Lung (tissue), 11 donors: ENCODE measurements at regions not wholly inside any gene's neighbourhood (a gene's known extent, or its start where the extent isn't known, plus 50 kb on each side); places are given as distances from the start of the nearest gene placed in this dataset.

Experiments used
- ATAC-seq: fragments of 200-7000 bp; cut with Tn5 transposase; one replicate; pipeline ENCODE4 v1.9.1; 2020; ENCODE audit warnings: moderate number of reproducible peaks; ENCODE audit not compliant: insufficient read depth, low FRiP score
- DNase-seq, 3 donors: peaks; one replicate each; pipeline ENCODE4 v3.0.0-alpha.2; 2013 to 2017
- H3K27ac ChIP-seq, 2 donors: one replicate each; pipeline ENCODE4 v1.5.1; 2013; ENCODE audit warnings: mild to moderate bottlenecking in 2 of 2, moderate library complexity in 2 of 2, control low read depth in 1 of 2, inconsistent platforms in 1 of 2, low read depth in 1 of 2, low read length in 1 of 2
- H3K27me3 ChIP-seq, 3 donors: one replicate each; pipeline ENCODE4 v1.5.1; 2013; ENCODE audit warnings: low read length in 2 of 3; ENCODE audit not compliant: control insufficient read depth in 3 of 3, insufficient read depth in 3 of 3
- H3K36me3 ChIP-seq, 4 donors: one replicate each; pipeline ENCODE4 v1.5.1; 2013; ENCODE audit warnings: low read length in 4 of 4, mild to moderate bottlenecking in 1 of 4, moderate library complexity in 1 of 4; ENCODE audit not compliant: control insufficient read depth in 4 of 4, insufficient read depth in 4 of 4
- H3K4me1 ChIP-seq, 5 donors: one replicate each; pipeline ENCODE4 v1.5.1; 2013; ENCODE audit warnings: low read length in 5 of 5, mild to moderate bottlenecking in 2 of 5, moderate library complexity in 1 of 5; ENCODE audit not compliant: control insufficient read depth in 5 of 5, insufficient read depth in 5 of 5
- H3K4me3 ChIP-seq: one replicate; pipeline ENCODE4 v1.5.1; 2013; ENCODE audit warnings: mild to moderate bottlenecking, control low read depth, moderate library complexity
- H3K9ac ChIP-seq, 2 donors: one replicate each; pipeline ENCODE4 v1.5.1; 2013; ENCODE audit warnings: low read length in 2 of 2, control low read depth in 1 of 2; ENCODE audit not compliant: insufficient read depth in 1 of 2
- H3K9me3 ChIP-seq, 4 donors: one replicate each; pipeline ENCODE4 v1.5.1; 2013; ENCODE audit warnings: low read length in 3 of 4, mild to moderate bottlenecking in 1 of 4, moderate library complexity in 1 of 4; ENCODE audit not compliant: control insufficient read depth in 4 of 4, insufficient read depth in 3 of 4
- WGBS, 2 donors: extraction: QIAGEN DNeasy Blood & Tissue Kit; methylation state at CpG; one replicate each; pipeline ENCODE4 v1.1.7; 2013; 5-methylcytosine and 5-hydroxymethylcytosine counted together
- TF ChIP-seq, protein P1 (sequence below): IDR thresholded peaks from 2 replicates; pipeline ENCODE4 v1.5.1; 2012; ENCODE audit warnings: mild to moderate bottlenecking; ENCODE audit errors: control extremely low read depth, extremely low read depth
- donor health status: control.
- donor health status: control.
- donor health status: Bipolar disorder and iron deficiency.
- donor health status: healthy.
- donor health status: DM: yes; HTN: yes; CAD: no.

DNA sequence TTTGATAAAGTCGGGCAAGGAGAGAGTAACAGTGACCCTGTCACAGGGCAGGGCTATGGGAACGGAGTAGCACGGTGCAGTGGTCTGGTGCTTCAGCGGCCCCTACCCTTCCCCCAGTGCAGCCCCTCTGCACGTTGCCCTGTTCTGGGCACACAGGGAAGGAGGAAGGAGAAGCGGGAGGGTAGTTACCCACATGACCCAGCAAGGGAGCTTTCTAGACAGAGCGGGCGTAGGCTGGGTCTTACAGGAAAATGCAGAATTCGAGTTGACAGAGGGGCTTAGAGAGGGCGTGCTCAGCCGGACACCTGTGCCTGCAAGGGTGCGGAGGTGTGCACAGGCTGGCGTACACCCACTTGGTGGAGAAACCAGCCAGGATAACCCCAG, 341.2 kb downstream of the NPHP4 start:
- Histone ChIP-seq H3K9ac (no peak overlapping the region), H3K9me3 (peaks cover 0 to 3% (median 0%) of the 10 kb centered on the region in 4 donors), H3K4me3 (no peak overlapping the region), H3K27me3 (peaks cover 0 to 20% (median 12%) of the 10 kb centered on the region in 3 donors), H3K4me1 (no peaks in the 10 kb centered on the region), H3K36me3 (no peaks in the 10 kb centered on the region), H3K27ac (no peak overlapping the region)
- ATAC-seq: no peak
- 82 to 89% methylated on average over 13 of the region's 13 CpGs for WGBS, 2 donors
- no peak for DNase-seq
- TF ChIP-seq, protein P1, sequence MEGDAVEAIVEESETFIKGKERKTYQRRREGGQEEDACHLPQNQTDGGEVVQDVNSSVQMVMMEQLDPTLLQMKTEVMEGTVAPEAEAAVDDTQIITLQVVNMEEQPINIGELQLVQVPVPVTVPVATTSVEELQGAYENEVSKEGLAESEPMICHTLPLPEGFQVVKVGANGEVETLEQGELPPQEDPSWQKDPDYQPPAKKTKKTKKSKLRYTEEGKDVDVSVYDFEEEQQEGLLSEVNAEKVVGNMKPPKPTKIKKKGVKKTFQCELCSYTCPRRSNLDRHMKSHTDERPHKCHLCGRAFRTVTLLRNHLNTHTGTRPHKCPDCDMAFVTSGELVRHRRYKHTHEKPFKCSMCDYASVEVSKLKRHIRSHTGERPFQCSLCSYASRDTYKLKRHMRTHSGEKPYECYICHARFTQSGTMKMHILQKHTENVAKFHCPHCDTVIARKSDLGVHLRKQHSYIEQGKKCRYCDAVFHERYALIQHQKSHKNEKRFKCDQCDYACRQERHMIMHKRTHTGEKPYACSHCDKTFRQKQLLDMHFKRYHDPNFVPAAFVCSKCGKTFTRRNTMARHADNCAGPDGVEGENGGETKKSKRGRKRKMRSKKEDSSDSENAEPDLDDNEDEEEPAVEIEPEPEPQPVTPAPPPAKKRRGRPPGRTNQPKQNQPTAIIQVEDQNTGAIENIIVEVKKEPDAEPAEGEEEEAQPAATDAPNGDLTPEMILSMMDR: no peak

DNA sequence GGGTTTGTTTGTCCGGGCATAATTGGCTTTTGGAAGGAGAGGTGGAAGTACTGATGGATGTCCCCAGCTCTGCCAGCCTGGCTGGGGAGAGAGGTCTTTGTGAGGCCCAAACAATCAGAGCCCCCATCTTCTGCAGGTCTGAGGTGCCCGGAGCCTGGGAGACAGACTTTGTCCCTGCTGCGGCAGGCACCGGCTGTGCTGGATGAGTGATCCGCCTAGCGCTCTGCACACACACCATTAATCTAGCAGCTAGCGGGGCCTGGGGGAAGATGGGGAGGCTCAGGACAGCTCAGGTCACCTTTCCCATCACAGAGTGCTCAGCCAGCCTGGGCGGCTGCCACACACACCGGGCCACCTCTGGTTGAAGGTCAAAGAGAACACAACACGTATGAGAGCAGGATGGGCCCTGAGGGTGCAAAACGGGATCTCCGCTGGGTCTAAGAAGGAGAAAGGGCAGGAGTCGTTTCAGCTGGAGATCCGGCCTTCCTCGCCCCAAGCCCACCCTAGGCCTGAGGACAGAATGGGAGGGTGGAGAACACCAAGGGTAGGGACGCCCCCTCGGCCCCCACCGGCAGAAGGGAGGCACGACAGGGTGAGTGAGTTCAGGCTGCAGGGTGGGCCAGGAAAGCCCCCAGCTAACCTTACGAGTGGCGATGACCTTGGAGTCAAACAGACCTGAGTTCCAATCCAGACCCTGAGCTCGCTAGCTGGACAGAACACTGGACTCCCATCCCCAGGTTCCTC, 341.8 kb downstream of the NPHP4 start:
- Histone ChIP-seq H3K4me1 (no peaks in the 10 kb centered on the region), H3K27me3 (peaks cover 0 to 18% (median 12%) of the 10 kb centered on the region in 3 donors), H3K4me3 (no peak overlapping the region), H3K9me3 (peaks cover 0 to 6% (median 0%) of the 10 kb centered on the region in 4 donors), H3K36me3 (no peaks in the 10 kb centered on the region), H3K27ac (no peak overlapping the region), H3K9ac (no peak overlapping the region)
- 81 to 82% methylated on average over 22 of the region's 22 CpGs for WGBS, 2 donors
- DNase-seq (no peak), ATAC-seq (no peak)
- TF ChIP-seq, protein P1: no peak

DNA sequence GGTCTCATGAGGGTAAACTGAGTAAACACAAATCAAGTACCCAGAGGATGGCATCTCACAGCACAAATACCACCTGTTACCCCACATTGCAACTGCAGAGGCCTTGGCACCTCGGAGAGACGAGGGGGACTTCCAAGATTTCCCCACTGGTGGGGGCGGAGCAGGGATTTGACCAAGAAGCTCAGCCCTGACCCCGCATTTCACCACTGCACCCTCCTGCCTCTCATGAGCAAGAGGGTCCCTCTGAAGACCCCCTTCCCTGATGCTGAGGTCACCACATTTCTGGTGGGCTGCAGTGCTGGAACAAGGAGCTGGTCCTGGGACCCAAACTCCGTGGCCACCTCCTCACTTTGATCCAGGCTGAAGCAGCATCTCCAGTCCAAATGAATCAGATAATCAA, 342.4 kb downstream of the NPHP4 start:
- no peak overlapping the region for H3K27ac ChIP-seq
- peaks cover 0 to 18% (median 12%) of the 10 kb centered on the region in 3 donors for H3K27me3 ChIP-seq

More for the DNA sequence above, 342.4 kb downstream of the NPHP4 start:
- Histone ChIP-seq H3K9ac (no peak overlapping the region), H3K36me3 (no peaks in the 10 kb centered on the region), H3K4me3 (no peak overlapping the region), H3K4me1 (no peaks in the 10 kb centered on the region), H3K9me3 (peaks cover 0 to 9% (median 0%) of the 10 kb centered on the region in 4 donors)
- TF ChIP-seq, protein P1: no peak
- DNase-seq (no peak), ATAC-seq (no peak)
- 87 to 88% methylated on average over 5 of the region's 5 CpGs for WGBS, 2 donors
